Trophoblast cell (in vitro differentiated cells and primary cell): ENCODE measurements at regions not wholly inside any gene's neighbourhood (a gene's known extent, or its start where the extent isn't known, plus 50 kb on each side); places are given as distances from the start of the nearest gene placed in this dataset.
A peak's percentile ranks its signal among the peaks of the same experiment; 100 is the strongest.
"Not testable (repeated sequence)": the region's sequence is repeated elsewhere in the genome, so short reads cannot be mapped to it uniquely, and the experiment has no call there.

Source experiments
- DNase-seq, 2 donors: peaks; one replicate each; pipeline ENCODE4 v3.0.0-alpha.2; 2016
- H2AFZ ChIP-seq: 2 replicates; pipeline ENCODE4 v1.6.1; 2013; ENCODE audit warnings: low read length, moderate library complexity, mild to moderate bottlenecking; ENCODE audit not compliant: insufficient read depth, poor library complexity
- H2AK5ac ChIP-seq: 2 replicates; pipeline ENCODE4 v1.6.1; 2013; ENCODE audit warnings: mild to moderate bottlenecking, low read length
- H2BK120ac ChIP-seq: 2 replicates; pipeline ENCODE4 v1.6.1; 2013; ENCODE audit warnings: low read length, mild to moderate bottlenecking, moderate library complexity; ENCODE audit not compliant: insufficient read depth, poor library complexity
- H2BK12ac ChIP-seq: 2 replicates; pipeline ENCODE4 v1.6.1; 2013; ENCODE audit warnings: mild to moderate bottlenecking, low read length, moderate library complexity
- H2BK5ac ChIP-seq: 2 replicates; pipeline ENCODE4 v1.6.1; 2013; ENCODE audit warnings: low read length, low read depth, moderate library complexity, mild to moderate bottlenecking; ENCODE audit not compliant: poor library complexity
- H3K14ac ChIP-seq: 2 replicates; pipeline ENCODE4 v1.6.1; 2013; ENCODE audit warnings: mild to moderate bottlenecking, low read length
- H3K18ac ChIP-seq: 2 replicates; pipeline ENCODE4 v1.6.1; 2013; ENCODE audit warnings: mild to moderate bottlenecking, low read length
- H3K23ac ChIP-seq: 2 replicates; pipeline ENCODE4 v1.6.1; 2013; ENCODE audit warnings: low read length
- H3K27ac ChIP-seq: 2 replicates; pipeline ENCODE4 v1.5.1; 2013; ENCODE audit warnings: low read depth, mild to moderate bottlenecking, inconsistent platforms, low read length, moderate library complexity
- H3K27me3 ChIP-seq: 2 replicates; pipeline ENCODE4 v1.6.1; 2013; ENCODE audit warnings: inconsistent platforms, mild to moderate bottlenecking, low read length, moderate library complexity; ENCODE audit not compliant: insufficient read depth
- H3K36me3 ChIP-seq, 2 experiments: 1 replicate in 1 of 2; 2 replicates in 1 of 2; pipeline ENCODE4 v1.6.1; 2013; ENCODE audit warnings: low read length in 2 of 2, mild to moderate bottlenecking in 2 of 2, moderate library complexity in 1 of 2; ENCODE audit not compliant: insufficient read depth in 2 of 2, control insufficient read depth in 1 of 2
- H3K4ac ChIP-seq: 2 replicates; pipeline ENCODE4 v1.6.1; 2013; ENCODE audit warnings: low read depth, mild to moderate bottlenecking, low read length, moderate library complexity
- H3K4me1 ChIP-seq, 2 experiments: 1 replicate in 1 of 2; 2 replicates in 1 of 2; pipeline ENCODE4 v1.6.1; 2013; ENCODE audit warnings: low read length in 2 of 2, mild to moderate bottlenecking in 2 of 2, moderate library complexity in 1 of 2; ENCODE audit not compliant: insufficient read depth in 2 of 2, control insufficient read depth in 1 of 2
- H3K4me2 ChIP-seq: 2 replicates; pipeline ENCODE4 v1.6.1; 2013; ENCODE audit warnings: inconsistent platforms, mild to moderate bottlenecking, low read length, moderate library complexity
- H3K4me3 ChIP-seq: 2 replicates; pipeline ENCODE4 v1.5.1; 2013; ENCODE audit warnings: mild to moderate bottlenecking, low read depth, low read length, inconsistent platforms
- H3K79me1 ChIP-seq: one replicate; pipeline ENCODE4 v1.6.1; 2013; ENCODE audit warnings: low read length
- H3K79me2 ChIP-seq: 2 replicates; pipeline ENCODE4 v1.6.1; 2013; ENCODE audit warnings: low read length, mild to moderate bottlenecking; ENCODE audit not compliant: control insufficient read depth, insufficient read depth, poor library complexity
- H3K9ac ChIP-seq: 2 replicates; pipeline ENCODE4 v1.6.1; 2013; ENCODE audit warnings: mild to moderate bottlenecking, low read length
- H3K9me3 ChIP-seq: 2 replicates; pipeline ENCODE4 v1.6.1; 2013; ENCODE audit warnings: low read depth, mild to moderate bottlenecking, control low read depth, inconsistent platforms, low read length; ENCODE audit not compliant: insufficient read depth
- H4K12ac ChIP-seq: 2 replicates; pipeline ENCODE4 v1.6.1; 2013; ENCODE audit warnings: low read depth, mild to moderate bottlenecking, low read length, moderate library complexity
- H4K8ac ChIP-seq: 2 replicates; pipeline ENCODE4 v1.6.1; 2013; ENCODE audit warnings: low read depth, mild to moderate bottlenecking, low read length, moderate library complexity
- H4K91ac ChIP-seq: one replicate; pipeline ENCODE4 v1.6.1; 2013; ENCODE audit warnings: low read depth, mild to moderate bottlenecking, low read length, moderate library complexity
- WGBS: extraction: QIAGEN DNeasy Blood & Tissue Kit; methylation state at CpG from one replicate; pipeline ENCODE4 v1.1.7; 2013; ENCODE audit warnings: missing lambda C conversion rate; ENCODE audit not compliant: insufficient read length, insufficient coverage; ENCODE audit errors: extremely low coverage; 5-methylcytosine and 5-hydroxymethylcytosine counted together

- Histone ChIP-seq H4K91ac (no peak overlapping the region), H2AK5ac (no peak overlapping the region), H2AFZ (no peak overlapping the region), H2BK12ac (no peak overlapping the region), H3K14ac (no peak overlapping the region), H3K36me3 (no peaks in the 10 kb centered on the region), H3K18ac (no peak overlapping the region), H3K4me1 (no peaks in the 10 kb centered on the region), H2BK5ac (no peak overlapping the region), H3K4me3 (no peak overlapping the region), H3K27me3 (no peaks in the 10 kb centered on the region), H4K8ac (no peak overlapping the region), H3K27ac (no peak overlapping the region), H3K79me2 (no peaks in the 10 kb centered on the region), H3K9me3 (no peaks in the 10 kb centered on the region), H3K9ac (no peak overlapping the region), H4K12ac (no peak overlapping the region), H2BK120ac (no peak overlapping the region), H3K23ac (no peak overlapping the region), H3K4me2 (no peak overlapping the region), H3K79me1 (no peaks in the 10 kb centered on the region), H3K4ac (no peak overlapping the region)
- DNase-seq = no peak
- no CpG with 5 or more reads among the region's 16 CpGs for WGBS
Measured at GRCh38 chr14:78029601-78030372, 140.4 kb upstream of the NRXN3 start.

GRCh38 chr14:78043349-78043748 lies 126.8 kb upstream of the NRXN3 start:
- H3K79me2 ChIP-seq = no peaks in the 10 kb centered on the region
- H3K9ac ChIP-seq = no peak overlapping the region
- H4K8ac ChIP-seq = no peak overlapping the region
- H3K4me3 ChIP-seq = no peak overlapping the region
- no peak overlapping the region for H2BK120ac ChIP-seq
- H2AK5ac ChIP-seq = no peak overlapping the region
- no peak overlapping the region for H4K12ac ChIP-seq
- H3K14ac ChIP-seq = no peak overlapping the region
- no peak overlapping the region for H3K27ac ChIP-seq
- H3K79me1 ChIP-seq = no peaks in the 10 kb centered on the region
- no peak overlapping the region for H2BK5ac ChIP-seq
- no peak overlapping the region for H2BK12ac ChIP-seq
- H3K4ac ChIP-seq = no peak overlapping the region
- no peak overlapping the region for H2AFZ ChIP-seq
- peaks cover 0 to 2% of the 10 kb centered on the region in 2 experiments for H3K4me1 ChIP-seq
- WGBS = no CpG with 5 or more reads among the region's 1 CpG
- no peak overlapping the region for H3K23ac ChIP-seq
- no peak overlapping the region for H3K4me2 ChIP-seq
- no peak overlapping the region for H3K18ac ChIP-seq
- DNase-seq = no peak
- H3K27me3 ChIP-seq = no peaks in the 10 kb centered on the region
- H4K91ac ChIP-seq = no peak overlapping the region
- H3K36me3 ChIP-seq = no peaks in the 10 kb centered on the region
- no peaks in the 10 kb centered on the region for H3K9me3 ChIP-seq

- no peak overlapping the region for H3K23ac ChIP-seq
- no CpG with 5 or more reads among the region's 1 CpG for WGBS
Measured at GRCh38 chr14:78048120-78048519, 122.1 kb upstream of the NRXN3 start.

GRCh38 chr14:78056890-78057289 lies 113.3 kb upstream of the NRXN3 start:
- H2BK12ac ChIP-seq, H3K36me3 ChIP-seq, H3K4me2 ChIP-seq, H2BK5ac ChIP-seq, H4K8ac ChIP-seq, H3K79me1 ChIP-seq, H3K27ac ChIP-seq, H3K4ac ChIP-seq, H3K9me3 ChIP-seq, H3K4me3 ChIP-seq, H4K12ac ChIP-seq, H3K4me1 ChIP-seq, H3K79me2 ChIP-seq, H2AFZ ChIP-seq, DNase-seq, H4K91ac ChIP-seq, H3K9ac ChIP-seq, H2AK5ac ChIP-seq, H3K23ac ChIP-seq, H2BK120ac ChIP-seq, H3K18ac ChIP-seq, H3K14ac ChIP-seq, H3K27me3 ChIP-seq: not testable (repeated sequence)
- WGBS = no CpG with 5 or more reads among the region's 2 CpGs

More at GRCh38 chr14:78048120-78048519, 122.1 kb upstream of the NRXN3 start:
- Histone ChIP-seq H2BK5ac (no peak overlapping the region), H3K14ac (no peak overlapping the region), H3K4me2 (no peak overlapping the region), H2BK120ac (no peak overlapping the region), H3K79me2 (no peaks in the 10 kb centered on the region), H4K12ac (no peak overlapping the region), H2AFZ (no peak overlapping the region), H3K4me1 (peaks cover 0 to 2% of the 10 kb centered on the region in 2 experiments), H3K36me3 (no peaks in the 10 kb centered on the region), H3K27me3 (no peaks in the 10 kb centered on the region), H2BK12ac (no peak overlapping the region), H2AK5ac (no peak overlapping the region), H3K4me3 (no peak overlapping the region), H3K9ac (peak overlapping the region; percentile 22), H3K4ac (no peak overlapping the region), H3K79me1 (no peaks in the 10 kb centered on the region), H4K8ac (no peak overlapping the region), H4K91ac (no peak overlapping the region), H3K27ac (no peak overlapping the region), H3K18ac (no peak overlapping the region), H3K9me3 (no peaks in the 10 kb centered on the region)
- no peak for DNase-seq
